ENCODE measurements at regions not wholly inside any gene's neighbourhood (a gene's known extent, or its start where the extent isn't known, plus 50 kb on each side); places are given as distances from the start of the nearest gene placed in this dataset.

DNA sequence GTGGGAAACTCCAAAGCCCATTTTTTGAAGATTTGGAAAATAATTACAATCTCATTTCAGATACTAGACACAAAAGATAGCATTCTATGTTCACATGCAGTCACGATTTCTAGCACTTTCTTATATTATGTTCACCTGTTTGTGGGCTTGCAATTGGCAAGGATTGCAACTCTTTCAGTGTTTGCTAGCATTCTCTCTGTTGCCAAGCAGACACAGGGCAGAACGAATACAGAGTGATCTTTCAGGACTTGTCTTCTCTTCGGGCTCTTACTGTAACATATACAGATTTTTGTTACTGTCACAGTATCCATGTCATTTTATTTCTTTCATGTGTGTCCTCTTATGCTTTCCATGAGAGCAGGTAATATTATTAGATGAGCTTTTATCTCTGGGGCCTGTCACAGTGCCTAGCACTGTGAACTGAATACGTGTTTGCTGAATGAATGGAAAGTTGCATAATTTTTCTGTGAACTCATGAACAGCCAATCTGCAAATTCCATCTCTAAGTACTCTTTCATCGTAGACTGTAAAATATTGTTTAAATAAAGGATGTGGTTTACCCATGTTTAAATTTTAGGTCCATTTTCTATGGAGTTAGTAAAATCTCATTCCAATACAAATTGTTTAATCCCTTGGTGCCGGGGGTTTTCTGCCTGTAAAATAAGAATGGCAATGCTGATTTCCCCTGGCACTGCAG, 105.1 kb downstream of the BMP4 start:
- no peak overlapping the region for H3K4me2 ChIP-seq (ENCODE audit: low read length)
- H3K27ac ChIP-seq (ENCODE audit: low read depth, low read length, poor library complexity, severe bottlenecking) = no peak overlapping the region

GRCh38 chr14:53850714-53851296, 105.8 kb downstream of the BMP4 start:
- TF ChIP-seq, protein P1, sequence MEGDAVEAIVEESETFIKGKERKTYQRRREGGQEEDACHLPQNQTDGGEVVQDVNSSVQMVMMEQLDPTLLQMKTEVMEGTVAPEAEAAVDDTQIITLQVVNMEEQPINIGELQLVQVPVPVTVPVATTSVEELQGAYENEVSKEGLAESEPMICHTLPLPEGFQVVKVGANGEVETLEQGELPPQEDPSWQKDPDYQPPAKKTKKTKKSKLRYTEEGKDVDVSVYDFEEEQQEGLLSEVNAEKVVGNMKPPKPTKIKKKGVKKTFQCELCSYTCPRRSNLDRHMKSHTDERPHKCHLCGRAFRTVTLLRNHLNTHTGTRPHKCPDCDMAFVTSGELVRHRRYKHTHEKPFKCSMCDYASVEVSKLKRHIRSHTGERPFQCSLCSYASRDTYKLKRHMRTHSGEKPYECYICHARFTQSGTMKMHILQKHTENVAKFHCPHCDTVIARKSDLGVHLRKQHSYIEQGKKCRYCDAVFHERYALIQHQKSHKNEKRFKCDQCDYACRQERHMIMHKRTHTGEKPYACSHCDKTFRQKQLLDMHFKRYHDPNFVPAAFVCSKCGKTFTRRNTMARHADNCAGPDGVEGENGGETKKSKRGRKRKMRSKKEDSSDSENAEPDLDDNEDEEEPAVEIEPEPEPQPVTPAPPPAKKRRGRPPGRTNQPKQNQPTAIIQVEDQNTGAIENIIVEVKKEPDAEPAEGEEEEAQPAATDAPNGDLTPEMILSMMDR (IDR thresholded peaks at IDR 0.05; ENCODE audit: low read length) = no peak
- no peak for TF ChIP-seq EZH2 (IDR thresholded peaks at IDR 0.05; ENCODE audit: borderline replicate concordance, low read length)
- Histone ChIP-seq H3K9me2 (ENCODE audit: low read depth, low read length) (no peaks in the 10 kb centered on the region), H3K4me2 (ENCODE audit: low read length) (no peak overlapping the region), H4K20me1 (ENCODE audit: insufficient read depth, low read length) (no peaks in the 10 kb centered on the region), H3K9ac (ENCODE audit: low read length) (no peak overlapping the region), H3K27me3 (ENCODE audit: insufficient read depth, low read length) (no peaks in the 10 kb centered on the region), H3F3A (ENCODE audit: insufficient read depth, low read length) (no peaks in the 10 kb centered on the region), H3K9me3 (ENCODE audit: low read length) (no peaks in the 10 kb centered on the region), H2AFZ (ENCODE audit: low read length) (no peak overlapping the region), H3K79me2 (ENCODE audit: insufficient read depth, low read length) (no peaks in the 10 kb centered on the region), H3K4me1 (ENCODE audit: insufficient read depth, low read length, severe bottlenecking) (no peaks in the 10 kb centered on the region), H3K36me3 (ENCODE audit: insufficient read depth, low read length) (no peaks in the 10 kb centered on the region), H3K27ac (ENCODE audit: low read depth, low read length, poor library complexity, severe bottlenecking) (no peak overlapping the region), H3K4me3 (ENCODE audit: low read depth, low read length, poor library complexity, severe bottlenecking) (no peak overlapping the region)

More for the DNA sequence above, 105.1 kb downstream of the BMP4 start:
- Histone ChIP-seq H3K9me2 (ENCODE audit: low read depth, low read length) (no peaks in the 10 kb centered on the region), H3K9ac (ENCODE audit: low read length) (no peak overlapping the region), H3K36me3 (ENCODE audit: insufficient read depth, low read length) (no peaks in the 10 kb centered on the region), H2AFZ (ENCODE audit: low read length) (no peak overlapping the region), H4K20me1 (ENCODE audit: insufficient read depth, low read length) (no peaks in the 10 kb centered on the region), H3K4me3 (ENCODE audit: low read depth, low read length, poor library complexity, severe bottlenecking) (no peak overlapping the region), H3K9me3 (ENCODE audit: low read length) (no peaks in the 10 kb centered on the region), H3K79me2 (ENCODE audit: insufficient read depth, low read length) (no peaks in the 10 kb centered on the region), H3K27me3 (ENCODE audit: insufficient read depth, low read length) (no peaks in the 10 kb centered on the region), H3F3A (ENCODE audit: insufficient read depth, low read length) (no peaks in the 10 kb centered on the region), H3K4me1 (ENCODE audit: insufficient read depth, low read length, severe bottlenecking) (no peaks in the 10 kb centered on the region)
- no peak for TF ChIP-seq EZH2 (IDR thresholded peaks at IDR 0.05; ENCODE audit: borderline replicate concordance, low read length)
- TF ChIP-seq, protein P1 (IDR thresholded peaks at IDR 0.05; ENCODE audit: low read length) = no peak

GRCh38 chr14:53849549-53849948, 107.1 kb downstream of the BMP4 start:
- no peak overlapping the region for H3K4me3 ChIP-seq (ENCODE audit: low read depth, low read length, poor library complexity, severe bottlenecking)
- no peaks in the 10 kb centered on the region for H3K9me3 ChIP-seq (ENCODE audit: low read length)
- no peaks in the 10 kb centered on the region for H4K20me1 ChIP-seq (ENCODE audit: insufficient read depth, low read length)
- H3K27ac ChIP-seq (ENCODE audit: low read depth, low read length, poor library complexity, severe bottlenecking) = no peak overlapping the region
- no peaks in the 10 kb centered on the region for H3K27me3 ChIP-seq (ENCODE audit: insufficient read depth, low read length)
- H3F3A ChIP-seq (ENCODE audit: insufficient read depth, low read length) = no peaks in the 10 kb centered on the region
- no peaks in the 10 kb centered on the region for H3K9me2 ChIP-seq (ENCODE audit: low read depth, low read length)
- no peak overlapping the region for H3K4me2 ChIP-seq (ENCODE audit: low read length)
- no peaks in the 10 kb centered on the region for H3K4me1 ChIP-seq (ENCODE audit: insufficient read depth, low read length, severe bottlenecking)
- no peak overlapping the region for H3K9ac ChIP-seq (ENCODE audit: low read length)
- TF ChIP-seq, protein P1 (IDR thresholded peaks at IDR 0.05; ENCODE audit: low read length) = no peak
- TF ChIP-seq EZH2 (IDR thresholded peaks at IDR 0.05; ENCODE audit: borderline replicate concordance, low read length) = no peak
- no peaks in the 10 kb centered on the region for H3K36me3 ChIP-seq (ENCODE audit: insufficient read depth, low read length)
- no peaks in the 10 kb centered on the region for H3K79me2 ChIP-seq (ENCODE audit: insufficient read depth, low read length)
- H2AFZ ChIP-seq (ENCODE audit: low read length) = no peak overlapping the region
